ENCODE measurements at regions not wholly inside any gene's neighbourhood (a gene's known extent, or its start where the extent isn't known, plus 50 kb on each side); places are given as distances from the start of the nearest gene placed in this dataset.

GRCh38 chr6:150510576-150510975 is 89.1 kb upstream of the PLEKHG1 start:
- FAIRE-seq = no peak
- TF ChIP-seq POLR2AphosphoS5 (IDR thresholded peaks at IDR 0.05; ENCODE audit: insufficient read depth, low read depth, low read length) (no peak), POLR2A (IDR thresholded peaks at IDR 0.05; ENCODE audit: low read depth, low read length) (no peak)
- Histone ChIP-seq H3K27me3 (ENCODE audit: control insufficient read depth in 2 of 2, insufficient read depth in 2 of 2, low read length in 2 of 2) (peaks cover 0 to 3% of the 10 kb centered on the region in 2 experiments), H3K36me3 (ENCODE audit: control insufficient read depth in 2 of 2, extremely low read depth in 1 of 2, insufficient read depth in 2 of 2, low read length in 2 of 2) (no peaks in the 10 kb centered on the region), H3K4me2 (ENCODE audit: insufficient read depth, low read length) (no peak overlapping the region), H3K9me1 (replicated peaks; ENCODE audit: control insufficient read depth, extremely low read depth, insufficient read depth, low read length) (no peaks in the 10 kb centered on the region), H3K27ac (ENCODE audit: insufficient read depth, low read depth, low read length) (no peak overlapping the region), H3K4me3 (replicated peaks in 1 of 3; ENCODE audit: insufficient read depth in 1 of 3, low read depth in 1 of 3, low read length in 3 of 3) (no peak overlapping the region), H3K9ac (replicated peaks; ENCODE audit: extremely low read depth, insufficient read depth, low read length) (no peak overlapping the region), H3K4me1 (ENCODE audit: control insufficient read depth, extremely low read depth, insufficient read depth, low read length) (no peaks in the 10 kb centered on the region), H3K9me3 (replicated peaks; ENCODE audit: control insufficient read depth, insufficient read depth, low read length) (no peaks in the 10 kb centered on the region), H2AFZ (ENCODE audit: low read depth, low read length) (no peak overlapping the region), H3K79me2 (ENCODE audit: control insufficient read depth, insufficient read depth, low read length) (no peaks in the 10 kb centered on the region), H4K20me1 (replicated peaks; ENCODE audit: control insufficient read depth, extremely low read depth, insufficient read depth, low read length) (no peaks in the 10 kb centered on the region)
- POLR2A ChIA-PET = no interaction called here
- intact Hi-C loops (cut with micrococcal nuclease) (no loop called here), dilution Hi-C loops (cut with MboI; ENCODE audit: extremely low pct_ligation_motif_present, low sequenced_read_pairs) (no loop called here)
- DNase-seq (ENCODE audit: low read depth, low spot score) = no peak
- BruUV-seq (replicated peaks) = no TSS peak
- CTCF ChIA-PET = interaction anchor here (0.7 to 1.0 kb wide), 2 partner anchors 14 to 25 kb away, joined by 3 read pairs; no protein-coding TSS in a partner anchor

DNA sequence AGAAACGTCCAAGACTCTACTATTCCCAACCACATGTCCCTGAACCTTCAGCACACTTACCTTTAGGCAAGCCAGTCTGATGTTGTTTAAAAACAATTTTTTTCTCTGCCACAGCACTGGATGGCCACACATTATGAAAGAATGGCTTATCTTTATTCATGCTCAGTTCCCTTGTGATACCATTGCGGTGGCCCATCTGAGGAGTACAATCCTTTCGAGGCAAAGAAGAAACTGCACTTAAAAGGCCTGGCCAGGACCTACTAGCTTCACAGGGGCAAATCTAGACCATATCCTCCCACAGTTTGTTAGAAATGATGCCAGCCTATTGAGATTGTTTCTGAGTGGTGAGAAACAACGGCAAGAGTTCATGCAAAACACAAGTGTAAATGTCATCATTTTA is 88.4 kb upstream of the PLEKHG1 start:
- TF ChIP-seq EZH2 (IDR thresholded peaks at IDR 0.05; ENCODE audit: borderline replicate concordance, low read depth, low read length, severe bottlenecking) (no peak), JUN (IDR thresholded peaks at IDR 0.05; ENCODE audit: borderline replicate concordance, insufficient read depth, insufficient read length, low read depth) (no peak), FOS (IDR thresholded peaks at IDR 0.05; ENCODE audit: borderline replicate concordance, insufficient read depth, low read length) (no peak), MYC (IDR thresholded peaks at IDR 0.05; ENCODE audit: low read depth, low read length) (no peak), POLR2A (IDR thresholded peaks at IDR 0.05; ENCODE audit: low read depth, low read length) (no peak), POLR2AphosphoS5 (IDR thresholded peaks at IDR 0.05; ENCODE audit: insufficient read depth, low read depth, low read length) (no peak), GATA2 (IDR thresholded peaks at IDR 0.05; ENCODE audit: insufficient read depth, insufficient read length, low read depth, low read length) (no peak), MAX (IDR thresholded peaks at IDR 0.05; ENCODE audit: insufficient read depth, insufficient read length) (no peak)
- TF ChIP-seq, protein P1, sequence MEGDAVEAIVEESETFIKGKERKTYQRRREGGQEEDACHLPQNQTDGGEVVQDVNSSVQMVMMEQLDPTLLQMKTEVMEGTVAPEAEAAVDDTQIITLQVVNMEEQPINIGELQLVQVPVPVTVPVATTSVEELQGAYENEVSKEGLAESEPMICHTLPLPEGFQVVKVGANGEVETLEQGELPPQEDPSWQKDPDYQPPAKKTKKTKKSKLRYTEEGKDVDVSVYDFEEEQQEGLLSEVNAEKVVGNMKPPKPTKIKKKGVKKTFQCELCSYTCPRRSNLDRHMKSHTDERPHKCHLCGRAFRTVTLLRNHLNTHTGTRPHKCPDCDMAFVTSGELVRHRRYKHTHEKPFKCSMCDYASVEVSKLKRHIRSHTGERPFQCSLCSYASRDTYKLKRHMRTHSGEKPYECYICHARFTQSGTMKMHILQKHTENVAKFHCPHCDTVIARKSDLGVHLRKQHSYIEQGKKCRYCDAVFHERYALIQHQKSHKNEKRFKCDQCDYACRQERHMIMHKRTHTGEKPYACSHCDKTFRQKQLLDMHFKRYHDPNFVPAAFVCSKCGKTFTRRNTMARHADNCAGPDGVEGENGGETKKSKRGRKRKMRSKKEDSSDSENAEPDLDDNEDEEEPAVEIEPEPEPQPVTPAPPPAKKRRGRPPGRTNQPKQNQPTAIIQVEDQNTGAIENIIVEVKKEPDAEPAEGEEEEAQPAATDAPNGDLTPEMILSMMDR (IDR thresholded peaks at IDR 0.05; ENCODE audit: extremely low read depth in 1 of 2, insufficient read depth in 1 of 2, low read depth in 1 of 2, low read length in 2 of 2) = no peak
- DNase-seq (ENCODE audit: low read depth, low spot score) (no peak), FAIRE-seq (no peak)
- dilution Hi-C loops (cut with MboI; ENCODE audit: extremely low pct_ligation_motif_present, low sequenced_read_pairs) = no loop called here
- Histone ChIP-seq H3K9me3 (replicated peaks; ENCODE audit: control insufficient read depth, insufficient read depth, low read length) (no peaks in the 10 kb centered on the region), H3K9me1 (replicated peaks; ENCODE audit: control insufficient read depth, extremely low read depth, insufficient read depth, low read length) (no peaks in the 10 kb centered on the region), H2AFZ (ENCODE audit: low read depth, low read length) (no peak overlapping the region), H3K27ac (ENCODE audit: insufficient read depth, low read depth, low read length) (no peak overlapping the region), H3K36me3 (ENCODE audit: control insufficient read depth in 2 of 2, extremely low read depth in 1 of 2, insufficient read depth in 2 of 2, low read length in 2 of 2) (no peaks in the 10 kb centered on the region), H3K9ac (replicated peaks; ENCODE audit: extremely low read depth, insufficient read depth, low read length) (no peak overlapping the region), H3K79me2 (ENCODE audit: control insufficient read depth, insufficient read depth, low read length) (no peaks in the 10 kb centered on the region), H3K4me3 (replicated peaks in 1 of 3; ENCODE audit: insufficient read depth in 1 of 3, low read depth in 1 of 3, low read length in 3 of 3) (no peak overlapping the region), H3K4me1 (ENCODE audit: control insufficient read depth, extremely low read depth, insufficient read depth, low read length) (no peaks in the 10 kb centered on the region), H4K20me1 (replicated peaks; ENCODE audit: control insufficient read depth, extremely low read depth, insufficient read depth, low read length) (no peaks in the 10 kb centered on the region), H3K27me3 (ENCODE audit: control insufficient read depth in 2 of 2, insufficient read depth in 2 of 2, low read length in 2 of 2) (peaks cover 0 to 6% of the 10 kb centered on the region in 2 experiments), H3K4me2 (ENCODE audit: insufficient read depth, low read length) (no peak overlapping the region)
- BruUV-seq (replicated peaks) = no TSS peak
- intact Hi-C loops (cut with micrococcal nuclease) = no loop called here
- POLR2A ChIA-PET = no interaction called here
- CTCF ChIA-PET = no interaction called here

All from endothelial cell of umbilical vein (primary cell).